Liver (tissue), 3 donors: ENCODE measurements at regions not wholly inside any gene's neighbourhood (a gene's known extent, or its start where the extent isn't known, plus 50 kb on each side); places are given as distances from the start of the nearest gene placed in this dataset.

Experiments
- CTCF ChIP-seq: fragments of 150-350 bp; IDR thresholded peaks from 2 replicates; pipeline ENCODE4 v1.5.1; 2017; ENCODE audit warnings: improper control_type of control experiment, low read depth, low read length; ENCODE audit not compliant: missing input control
- NR2F2 ChIP-seq: IDR thresholded peaks from 2 replicates; pipeline ENCODE4 v1.6.1; 2016; ENCODE audit warnings: antibody characterized with exemption
- RAD21 ChIP-seq, 2 donors: IDR thresholded peaks; 2 replicates each; pipeline ENCODE4 v1.6.1; 2016; ENCODE audit warnings: antibody characterized with exemption in 2 of 2, mild to moderate bottlenecking in 2 of 2
- donor health status: healthy.
- donor health status: healthy.

GRCh38 chr14:101031721-101032120, 128.2 kb upstream of the RTL1 start:
- TF ChIP-seq CTCF: no peak
- no peak for TF ChIP-seq RAD21 (IDR thresholded peaks at IDR 0.05)
- TF ChIP-seq NR2F2: no peak
